Kidney epithelial cell (primary cell): ENCODE measurements at regions not wholly inside any gene's neighbourhood (a gene's known extent, or its start where the extent isn't known, plus 50 kb on each side); places are given as distances from the start of the nearest gene placed in this dataset.
"Not testable (repeated sequence)": the region's sequence is repeated elsewhere in the genome, so short reads cannot be mapped to it uniquely, and the experiment has no call there.

Source experiments
- DNase-seq: peaks from one replicate; pipeline ENCODE4 v3.0.0-alpha.2; 2010; ENCODE audit warnings: low read depth
- H3K27me3 ChIP-seq: 2 replicates; pipeline ENCODE4 v1.6.0; 2011; ENCODE audit warnings: low read length; ENCODE audit not compliant: control insufficient read depth, insufficient read depth
- H3K36me3 ChIP-seq: 2 replicates; pipeline ENCODE4 v1.5.1; 2011; ENCODE audit warnings: low read length; ENCODE audit not compliant: control insufficient read depth, insufficient read depth
- H3K4me3 ChIP-seq: 2 replicates; pipeline ENCODE4 v1.5.1; 2011; ENCODE audit warnings: low read depth, mild to moderate bottlenecking, control low read depth, low read length
- CTCF ChIP-seq: IDR thresholded peaks from 2 replicates; pipeline ENCODE4 v1.5.1; 2011; ENCODE audit warnings: mild to moderate bottlenecking, moderate library complexity, low read length, control low read depth, inconsistent platforms; ENCODE audit not compliant: insufficient read depth, poor library complexity, severe bottlenecking

DNA sequence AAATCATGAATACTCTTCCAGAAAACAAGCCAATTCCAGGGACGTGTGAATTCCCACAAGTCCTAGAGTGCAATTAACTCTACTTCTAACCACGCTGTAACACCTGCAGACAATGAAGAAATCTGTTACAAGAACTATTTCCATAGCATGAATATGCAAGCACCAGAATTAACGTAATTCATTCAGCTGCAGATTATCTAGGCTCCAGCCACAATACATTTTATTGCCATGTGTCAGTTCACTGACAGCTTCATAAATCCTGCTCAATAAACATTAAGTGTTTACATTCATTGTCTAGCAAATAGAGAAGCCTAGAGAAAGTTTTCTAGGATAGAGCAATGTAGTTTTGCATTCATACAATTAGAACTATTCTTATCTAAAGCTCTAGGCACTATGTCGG lies 1348.5 kb downstream of the GRIK2 start:
- no peak overlapping the region for H3K4me3 ChIP-seq
- TF ChIP-seq CTCF = no peak
- no peak for DNase-seq
- H3K36me3 ChIP-seq = no peaks in the 10 kb centered on the region
- H3K27me3 ChIP-seq = no peaks in the 10 kb centered on the region

- Histone ChIP-seq H3K4me3 (no peak overlapping the region), H3K36me3 (no peaks in the 10 kb centered on the region), H3K27me3 (no peaks in the 10 kb centered on the region)
- TF ChIP-seq CTCF = no peak
- DNase-seq = no peak
Measured at GRCh38 chr6:102736941-102737368, 1343.4 kb downstream of the GRIK2 start.

DNA sequence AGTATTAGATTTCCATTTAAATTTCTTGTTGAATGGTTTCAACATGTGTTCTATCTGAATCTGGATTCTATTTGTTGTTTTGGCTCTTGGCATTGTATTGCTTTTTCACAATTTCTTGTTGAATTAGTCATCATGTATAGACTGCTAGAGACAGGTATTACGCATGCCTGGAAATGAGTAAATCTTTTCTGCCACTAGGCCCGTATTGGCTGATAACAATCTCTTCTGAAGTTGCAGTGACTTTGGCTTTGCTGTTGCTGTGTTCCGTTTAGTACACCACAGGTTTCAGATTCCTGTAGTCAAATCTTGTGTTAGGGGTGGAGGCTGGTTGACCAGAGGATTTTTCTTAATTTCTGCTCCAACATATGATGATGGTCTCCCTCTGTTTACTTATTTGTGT lies 1339.4 kb downstream of the GRIK2 start:
- no peak overlapping the region for H3K4me3 ChIP-seq
- DNase-seq = no peak
- no peak for TF ChIP-seq CTCF
- no peaks in the 10 kb centered on the region for H3K36me3 ChIP-seq
- no peaks in the 10 kb centered on the region for H3K27me3 ChIP-seq

DNA sequence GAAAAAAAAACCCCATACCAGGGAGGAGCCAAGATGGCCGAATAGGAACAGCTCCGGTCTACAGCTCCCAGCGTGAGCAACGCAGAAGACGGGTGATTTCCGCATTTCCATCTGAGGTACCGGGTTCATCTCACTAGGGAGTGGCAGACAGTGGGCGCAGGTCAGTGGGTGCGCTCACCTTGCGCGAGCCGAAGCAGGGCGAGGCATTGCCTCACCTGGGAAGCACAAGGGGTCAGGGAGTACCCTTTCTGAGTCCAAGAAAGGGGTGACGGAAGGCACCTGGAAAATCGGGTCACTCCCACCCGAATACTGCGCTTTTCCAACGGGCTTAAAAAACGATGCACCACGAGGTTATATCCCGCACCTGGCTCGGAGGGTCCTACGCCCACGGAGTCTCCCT lies 1328.6 kb downstream of the GRIK2 start:
- DNase-seq, H3K36me3 ChIP-seq, H3K27me3 ChIP-seq, H3K4me3 ChIP-seq: not testable (repeated sequence)

DNA sequence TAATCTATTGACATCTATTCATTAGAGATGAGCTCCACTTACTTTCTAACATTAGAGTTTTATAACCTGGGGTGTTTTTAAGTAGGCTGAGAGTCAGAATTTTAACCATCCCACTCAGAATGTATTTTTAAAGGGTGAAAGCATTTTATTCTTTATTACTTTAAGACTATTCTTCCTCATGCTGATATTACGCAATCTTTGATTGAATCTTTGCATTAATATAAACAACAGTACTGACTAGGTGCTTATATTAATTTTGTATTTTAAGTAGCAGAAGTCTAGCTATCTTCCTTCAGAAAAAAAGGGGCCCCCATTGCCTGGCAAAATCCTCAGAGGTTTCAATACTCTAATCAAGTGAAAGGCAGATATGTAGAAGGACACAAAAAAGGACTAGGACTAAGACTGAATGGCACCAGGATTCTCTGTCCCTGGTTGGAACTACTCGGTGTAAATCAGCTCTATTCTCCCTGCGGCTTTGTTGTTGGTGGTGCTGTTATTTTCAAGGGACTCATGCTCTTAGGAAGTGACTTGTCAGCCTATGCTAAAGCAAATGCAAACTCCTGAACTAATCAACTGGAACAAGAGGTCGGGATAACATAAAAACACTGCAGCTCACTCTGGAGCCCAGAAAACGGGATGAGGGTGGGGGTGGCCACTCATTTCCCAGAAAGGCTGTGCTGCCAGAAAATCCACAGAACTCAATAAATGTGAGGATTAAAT lies 1324.4 kb downstream of the GRIK2 start:
- no peaks in the 10 kb centered on the region for H3K36me3 ChIP-seq
- no peak for TF ChIP-seq CTCF
- H3K27me3 ChIP-seq = no peaks in the 10 kb centered on the region
- no peak for DNase-seq
- H3K4me3 ChIP-seq = no peak overlapping the region

DNA sequence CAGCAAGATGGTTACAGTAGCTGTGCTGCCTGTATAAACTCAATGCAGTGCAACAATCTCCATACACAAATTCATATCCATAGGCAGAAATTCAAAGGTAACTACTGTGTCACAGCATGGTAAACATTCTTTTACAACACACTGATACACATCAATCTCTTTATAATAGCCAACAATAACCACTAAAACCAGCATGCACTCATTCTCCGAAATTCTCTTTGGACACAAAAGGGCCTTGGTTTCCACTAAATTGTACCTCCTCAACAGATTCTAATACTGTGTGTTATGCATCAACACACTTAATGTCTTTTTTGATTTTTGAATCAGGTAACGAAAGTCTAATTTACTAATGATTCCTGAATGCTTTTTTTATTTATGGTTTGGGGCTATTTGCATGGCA lies 1323.7 kb downstream of the GRIK2 start:
- Histone ChIP-seq H3K36me3 (no peaks in the 10 kb centered on the region), H3K4me3 (no peak overlapping the region), H3K27me3 (no peaks in the 10 kb centered on the region)
- no peak for DNase-seq
- no peak for TF ChIP-seq CTCF
